ENCODE measurements at regions not wholly inside any gene's neighbourhood (a gene's known extent, or its start where the extent isn't known, plus 50 kb on each side); places are given as distances from the start of the nearest gene placed in this dataset.
A peak's percentile ranks its signal among the peaks of the same experiment; 100 is the strongest.

DNA sequence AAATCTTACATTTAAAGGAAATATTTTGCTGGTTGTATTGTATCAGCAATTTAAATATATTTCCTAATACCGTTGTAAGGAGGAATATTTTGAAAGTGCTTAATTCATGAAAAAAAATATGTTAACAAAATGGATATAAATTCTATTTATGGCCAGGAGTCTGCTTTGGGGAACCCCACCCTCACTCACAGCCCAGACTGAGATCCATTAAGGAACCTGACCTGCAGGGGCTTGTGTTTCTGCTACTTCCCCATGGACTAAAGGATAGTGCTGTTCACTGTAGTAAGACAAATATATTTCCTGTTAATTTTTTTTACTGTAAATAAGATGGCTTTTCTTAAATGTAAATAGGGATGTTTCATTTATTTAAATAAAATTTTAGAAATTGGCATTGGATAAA, 221.9 kb upstream of the COL3A1 start:
- no peak overlapping the region for H2AFZ ChIP-seq (ENCODE audit: low read depth, low read length, severe bottlenecking)
- no peak overlapping the region for H3K4me3 ChIP-seq (ENCODE audit: insufficient read depth, low read length, poor library complexity, severe bottlenecking)
- no peaks in the 10 kb centered on the region for H3K36me3 ChIP-seq (ENCODE audit: low read length)
- no peak overlapping the region for H3K4me2 ChIP-seq (ENCODE audit: low read depth, low read length, poor library complexity, severe bottlenecking)
- H3K9me3 ChIP-seq (ENCODE audit: insufficient read depth, low read length), result no peaks in the 10 kb centered on the region
- TF ChIP-seq CTCF (IDR thresholded peaks at IDR 0.05; ENCODE audit: insufficient read depth, low read length, poor library complexity, severe bottlenecking) (no peak), EZH2phosphoT487 (conservative IDR thresholded peaks at IDR 0.05; ENCODE audit: low read length) (no peak)
- no peaks in the 10 kb centered on the region for H3K9me2 ChIP-seq (replicated peaks; ENCODE audit: insufficient read depth, low read length)
- no peaks in the 10 kb centered on the region for H3F3A ChIP-seq (ENCODE audit: insufficient read depth)
- H3K9ac ChIP-seq (ENCODE audit: low read length), result no peak overlapping the region
- no peaks in the 10 kb centered on the region for H3K79me2 ChIP-seq (ENCODE audit: insufficient read depth, low read length)
- H4K20me1 ChIP-seq (ENCODE audit: low read depth, low read length), result no peaks in the 10 kb centered on the region
- no peak overlapping the region for H3K27ac ChIP-seq (ENCODE audit: low read depth, low read length)
- H3K27me3 ChIP-seq (ENCODE audit: low read length), result no peaks in the 10 kb centered on the region

GRCh38 chr2:188762151-188762550, 212.0 kb upstream of the COL3A1 start:
- Histone ChIP-seq H3K79me2 (ENCODE audit: insufficient read depth, low read length) (no peaks in the 10 kb centered on the region), H3K27ac (ENCODE audit: low read depth, low read length) (no peak overlapping the region), H3K4me3 (ENCODE audit: insufficient read depth, low read length, poor library complexity, severe bottlenecking) (no peak overlapping the region), H4K20me1 (ENCODE audit: low read depth, low read length) (no peaks in the 10 kb centered on the region), H3K36me3 (ENCODE audit: low read length) (no peaks in the 10 kb centered on the region), H3K4me2 (ENCODE audit: low read depth, low read length, poor library complexity, severe bottlenecking) (no peak overlapping the region), H2AFZ (ENCODE audit: low read depth, low read length, severe bottlenecking) (no peak overlapping the region), H3K9me3 (ENCODE audit: insufficient read depth, low read length) (no peaks in the 10 kb centered on the region), H3K9ac (ENCODE audit: low read length) (no peak overlapping the region), H3K9me2 (replicated peaks; ENCODE audit: insufficient read depth, low read length) (no peaks in the 10 kb centered on the region), H3F3A (ENCODE audit: insufficient read depth) (no peaks in the 10 kb centered on the region), H3K27me3 (ENCODE audit: low read length) (no peaks in the 10 kb centered on the region)
- TF ChIP-seq CTCF (IDR thresholded peaks at IDR 0.05; ENCODE audit: insufficient read depth, low read length, poor library complexity, severe bottlenecking), result no peak
- TF ChIP-seq EZH2phosphoT487 (conservative IDR thresholded peaks at IDR 0.05; ENCODE audit: low read length), result no peak

DNA sequence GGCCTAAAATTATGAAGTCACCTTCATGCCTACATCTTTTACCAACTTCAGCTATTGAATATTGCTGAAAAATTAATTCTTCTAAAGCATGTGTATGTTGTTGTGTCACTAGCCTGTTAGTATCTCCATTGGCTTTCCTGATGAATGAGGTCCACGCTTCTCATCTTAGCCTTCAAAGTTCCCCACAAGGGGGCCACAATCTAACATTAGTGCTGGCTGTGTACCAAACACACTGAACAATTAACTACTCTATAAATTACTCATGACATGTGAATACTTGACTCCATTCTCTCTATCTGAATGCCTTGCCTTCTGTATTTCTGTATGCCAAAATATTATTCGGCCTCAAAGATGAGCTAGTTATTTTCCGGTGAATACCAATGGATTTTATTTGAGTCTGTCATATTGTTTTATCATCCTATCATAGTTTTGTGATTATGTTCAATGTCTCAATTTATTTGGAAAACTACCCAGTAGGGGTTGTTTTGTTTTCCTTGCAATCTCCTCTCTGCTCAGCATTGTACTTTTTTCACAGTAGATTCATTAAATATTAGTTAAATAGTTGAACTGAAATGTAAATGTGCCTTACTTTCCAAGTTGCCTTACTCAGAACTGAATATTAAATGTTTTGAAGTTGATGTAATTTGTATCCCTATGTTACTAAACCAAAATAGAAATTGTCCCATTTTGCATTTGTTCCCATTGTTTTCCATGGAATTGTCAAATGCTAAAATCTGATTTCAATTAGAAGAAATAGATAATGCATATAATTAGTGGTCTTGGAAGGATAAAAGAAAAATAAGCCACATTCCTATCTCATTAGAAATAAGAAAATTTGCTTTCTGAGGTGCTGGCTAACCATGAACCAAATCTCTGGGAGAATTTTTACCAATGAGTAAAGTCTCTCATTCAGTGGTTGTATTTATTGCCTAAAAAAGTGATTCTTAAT, 208.4 kb upstream of the COL3A1 start:
- H3K9ac ChIP-seq (ENCODE audit: low read length), result no peak overlapping the region
- no peak overlapping the region for H3K27ac ChIP-seq (ENCODE audit: low read depth, low read length)
- no peaks in the 10 kb centered on the region for H4K20me1 ChIP-seq (ENCODE audit: low read depth, low read length)
- H3K79me2 ChIP-seq (ENCODE audit: insufficient read depth, low read length), result no peaks in the 10 kb centered on the region
- no peaks in the 10 kb centered on the region for H3F3A ChIP-seq (ENCODE audit: insufficient read depth)
- no peak overlapping the region for H3K4me3 ChIP-seq (ENCODE audit: insufficient read depth, low read length, poor library complexity, severe bottlenecking)
- no peak overlapping the region for H2AFZ ChIP-seq (ENCODE audit: low read depth, low read length, severe bottlenecking)
- H3K36me3 ChIP-seq (ENCODE audit: low read length), result no peaks in the 10 kb centered on the region
- H3K9me3 ChIP-seq (ENCODE audit: insufficient read depth, low read length), result no peaks in the 10 kb centered on the region
- no peak for TF ChIP-seq EZH2phosphoT487 (conservative IDR thresholded peaks at IDR 0.05; ENCODE audit: low read length)
- peak; percentile 8 for TF ChIP-seq CTCF (IDR thresholded peaks at IDR 0.05; ENCODE audit: insufficient read depth, low read length, poor library complexity, severe bottlenecking)
- H3K9me2 ChIP-seq (replicated peaks; ENCODE audit: insufficient read depth, low read length), result no peaks in the 10 kb centered on the region
- H3K27me3 ChIP-seq (ENCODE audit: low read length), result no peaks in the 10 kb centered on the region
- no peak overlapping the region for H3K4me2 ChIP-seq (ENCODE audit: low read depth, low read length, poor library complexity, severe bottlenecking)

Measured in SU-DHL-6 (cell line).